IMR-90 (cell line): ENCODE measurements at regions not wholly inside any gene's neighbourhood (a gene's known extent, or its start where the extent isn't known, plus 50 kb on each side); places are given as distances from the start of the nearest gene placed in this dataset.

ENCODE experiments used
- ATAC-seq: fragments of 200-7000 bp; cut with Tn5 transposase; 2 replicates; pipeline ENCODE4 v1.9.1; 2020; ENCODE audit warnings: low read depth, mild to moderate bottlenecking, moderate library complexity
- BruUV-seq: library from RNA; stranded (reverse); fragments of 400-500 nt; replicated peaks from 2 replicates; lab custom pipeline; 2021; lab: Mats Ljungman, UMichigan
- CTCF ChIA-PET: fragments of 300-600 bp; formaldehyde crosslinking; extraction: SDS; loops from one replicate; lab custom pipeline; 2021; ENCODE audit warnings: antibody characterized with exemption; lab: Yijun Ruan, JAX
- POLR2A ChIA-PET: fragments of 300-600 bp; sonication (Branson Sonifier 250); formaldehyde crosslinking; loops from one replicate; lab custom pipeline; 2022; ENCODE audit warnings: antibody characterized with exemption; ENCODE audit not compliant: unreplicated experiment; lab: Charles Lee
- DNase-seq: peaks from one replicate; pipeline ENCODE4 v3.0.0; 2013
- H2AFZ ChIP-seq: replicated peaks from 2 replicates; pipeline ENCODE3; 2013; ENCODE audit warnings: low read length, mild to moderate bottlenecking; ENCODE audit not compliant: poor library complexity
- H2AK5ac ChIP-seq: 2 replicates; pipeline ENCODE4 v1.6.1; 2013; ENCODE audit warnings: low read depth, low read length, inconsistent platforms
- H2AK9ac ChIP-seq: replicated peaks from 2 replicates; pipeline ENCODE3; 2013; ENCODE audit warnings: mild to moderate bottlenecking, low read depth, low read length, moderate library complexity; ENCODE audit not compliant: poor library complexity
- H2BK120ac ChIP-seq: 2 replicates; pipeline ENCODE4 v1.6.1; 2013; ENCODE audit warnings: low read depth, low read length, inconsistent platforms
- H2BK15ac ChIP-seq: 3 replicates; pipeline ENCODE4 v1.6.1; 2013; ENCODE audit warnings: low read depth, low read length, inconsistent platforms
- H2BK20ac ChIP-seq: 2 replicates; pipeline ENCODE4 v1.6.1; 2013; ENCODE audit warnings: low read depth, mild to moderate bottlenecking, inconsistent platforms, low read length, moderate library complexity
- H2BK5ac ChIP-seq: 2 replicates; pipeline ENCODE4 v1.6.1; 2013; ENCODE audit warnings: mild to moderate bottlenecking, low read depth, low read length, inconsistent platforms; ENCODE audit not compliant: poor library complexity, severe bottlenecking
- H3K14ac ChIP-seq: replicated peaks from 2 replicates; pipeline ENCODE4 v1.6.1; 2013; ENCODE audit warnings: low read depth, low read length, inconsistent platforms
- H3K18ac ChIP-seq: 2 replicates; pipeline ENCODE4 v1.6.1; 2013; ENCODE audit warnings: low read depth, low read length, control low read depth
- H3K23ac ChIP-seq: 2 replicates; pipeline ENCODE4 v1.6.1; 2013; ENCODE audit warnings: low read depth, low read length, inconsistent platforms
- H3K27ac ChIP-seq: 2 replicates; pipeline ENCODE4 v1.5.1; 2013; ENCODE audit warnings: mild to moderate bottlenecking, control low read depth, low read length; ENCODE audit not compliant: insufficient read depth
- H3K27me3 ChIP-seq: 2 replicates; pipeline ENCODE4 v1.6.1; 2013; ENCODE audit warnings: low read length; ENCODE audit not compliant: control insufficient read depth, insufficient read depth
- H3K36me3 ChIP-seq: 2 replicates; pipeline ENCODE4 v1.6.1; 2013; ENCODE audit warnings: low read length, mixed read lengths; ENCODE audit not compliant: control insufficient read depth, insufficient read depth
- H3K4ac ChIP-seq: 2 replicates; pipeline ENCODE4 v1.6.1; 2013; ENCODE audit warnings: low read depth, low read length, inconsistent platforms
- H3K4me1 ChIP-seq: 2 replicates; pipeline ENCODE4 v1.6.1; 2013; ENCODE audit warnings: low read length, mixed read lengths; ENCODE audit not compliant: control insufficient read depth, insufficient read depth
- H3K4me2 ChIP-seq: 2 replicates; pipeline ENCODE4 v1.6.1; 2013; ENCODE audit warnings: low read depth, mild to moderate bottlenecking, control low read depth, low read length, moderate library complexity
- H3K4me3 ChIP-seq: 2 replicates; pipeline ENCODE4 v1.5.1; 2013; ENCODE audit warnings: low read depth, mild to moderate bottlenecking, control low read depth, low read length, moderate library complexity; ENCODE audit not compliant: insufficient read depth
- H3K56ac ChIP-seq: 2 replicates; pipeline ENCODE4 v1.6.1; 2013; ENCODE audit warnings: low read length, inconsistent platforms; ENCODE audit not compliant: insufficient read depth; ENCODE audit errors: extremely low read depth
- H3K79me1 ChIP-seq, 2 experiments: 2 replicates each; pipeline ENCODE4 v1.6.1; 2013; ENCODE audit warnings: low read length in 2 of 2, inconsistent platforms in 1 of 2, low read depth in 1 of 2
- H3K9ac ChIP-seq: 2 replicates; pipeline ENCODE4 v1.6.1; 2013; ENCODE audit warnings: low read depth, low read length, control low read depth
- H3K9me1 ChIP-seq: 2 replicates; pipeline ENCODE4 v1.6.1; 2013; ENCODE audit warnings: low read length, inconsistent platforms; ENCODE audit not compliant: insufficient read depth
- H3K9me3 ChIP-seq: 2 replicates; pipeline ENCODE4 v1.6.1; 2013; ENCODE audit warnings: low read length; ENCODE audit not compliant: control insufficient read depth, insufficient read depth
- H4K20me1 ChIP-seq: 2 replicates; pipeline ENCODE4 v1.6.1; 2013; ENCODE audit warnings: low read length, inconsistent platforms; ENCODE audit not compliant: insufficient read depth
- H4K5ac ChIP-seq: 2 replicates; pipeline ENCODE4 v1.6.1; 2013; ENCODE audit warnings: mild to moderate bottlenecking, low read depth, low read length, control low read depth
- H4K8ac ChIP-seq, 2 experiments: 2 replicates each; pipeline ENCODE4 v1.6.1; 2013; ENCODE audit warnings: low read depth in 2 of 2, low read length in 2 of 2, control low read depth in 1 of 2, inconsistent platforms in 1 of 2
- H4K91ac ChIP-seq: 2 replicates; pipeline ENCODE4 v1.6.1; 2013; ENCODE audit warnings: low read depth, low read length, inconsistent platforms; ENCODE audit not compliant: insufficient read depth
- BHLHE40 ChIP-seq: fragments of 150-350 bp; IDR thresholded peaks from 2 replicates; pipeline ENCODE4 v1.6.1; 2016; ENCODE audit warnings: mild to moderate bottlenecking, low read depth, low read length
- CHD1 ChIP-seq: IDR thresholded peaks from 2 replicates; pipeline ENCODE4 v1.6.1; 2012; ENCODE audit warnings: low read depth, low read length, improper control_type of control experiment
- MAZ ChIP-seq: IDR thresholded peaks from 2 replicates; pipeline ENCODE4 v1.6.1; 2012; ENCODE audit warnings: low read depth, mild to moderate bottlenecking, low read length, improper control_type of control experiment, moderate library complexity, borderline replicate concordance
- NFE2L2 ChIP-seq: fragments of 150-350 bp; IDR thresholded peaks from 2 replicates; pipeline ENCODE4 v1.6.1; 2016; ENCODE audit warnings: low read depth, mild to moderate bottlenecking, low read length
- RCOR1 ChIP-seq: IDR thresholded peaks from 2 replicates; pipeline ENCODE4 v1.6.1; 2012; ENCODE audit warnings: mild to moderate bottlenecking, low read length, improper control_type of control experiment; ENCODE audit not compliant: insufficient replicate concordance
- RFX5 ChIP-seq: IDR thresholded peaks from 2 replicates; pipeline ENCODE4 v1.8.0; 2012; ENCODE audit warnings: low read depth, mild to moderate bottlenecking, low read length, moderate library complexity
- WGBS, 2 experiments: methylation state at CpG; one replicate each; pipeline versions ENCODE4 v1.1.5 to v1.1.7; 2013; ENCODE audit warnings: missing lambda C conversion rate in 2 of 2; ENCODE audit not compliant: insufficient read length in 1 of 2; ENCODE audit errors: extremely low coverage in 2 of 2; 5-methylcytosine and 5-hydroxymethylcytosine counted together
- dilution Hi-C: fragments of 300-500 bp; cut with HindIII; formaldehyde crosslinking; loops from one replicate; pipeline ENCODE4 v1.14.3; 2018; ENCODE audit warnings: low sequenced_read_pairs; ENCODE audit not compliant: unreplicated experiment
- in situ Hi-C: fragments of 300-500 bp; cut with MboI; formaldehyde crosslinking; loops from 3 replicates; pipeline ENCODE4 v1.14.3; 2019; ENCODE audit warnings: low sequenced_read_pairs, inconsistent platforms, mixed read lengths
- intact Hi-C: fragments of 100-400 bp; cut with micrococcal nuclease; formaldehyde crosslinking; loops from 2 replicates; pipeline ENCODE4 v1.10.0; 2022
- TF ChIP-seq, protein P1 (sequence below): fragments of 150-350 bp; IDR thresholded peaks from 2 replicates; pipeline ENCODE4 v1.6.1; 2016; ENCODE audit warnings: low read depth, mild to moderate bottlenecking, low read length, moderate library complexity, borderline replicate concordance
- TF ChIP-seq, protein P2 (sequence below): fragments of 150-350 bp; IDR thresholded peaks from 2 replicates; pipeline ENCODE4 v1.6.1; 2017; ENCODE audit warnings: mild to moderate bottlenecking, antibody characterized with exemption, low read length, low read depth
- TF ChIP-seq, protein P3 (sequence below): conservative IDR thresholded peaks from 2 replicates; pipeline ENCODE4 v1.5.1; 2012; ENCODE audit warnings: mild to moderate bottlenecking, low read depth, low read length, improper control_type of control experiment

DNA sequence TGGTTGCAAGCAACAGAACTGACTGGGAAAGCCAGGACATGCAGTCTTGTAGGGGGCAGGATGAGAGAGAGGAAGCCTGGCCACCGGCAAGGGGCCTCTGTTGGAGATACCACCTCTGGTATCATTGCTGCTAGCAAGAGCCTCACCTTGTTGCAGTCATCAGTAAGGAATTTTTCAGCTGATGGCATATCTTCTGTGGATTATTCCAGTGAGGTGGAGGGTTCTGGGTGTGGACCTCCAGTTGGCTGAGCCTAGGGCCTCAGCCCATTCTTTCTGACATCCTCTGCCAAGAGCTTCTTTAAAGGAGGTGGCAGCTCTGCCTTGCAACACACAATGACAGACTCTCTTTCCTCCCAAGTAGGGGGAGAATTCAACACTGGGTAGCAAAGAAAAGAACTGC, 128.9 kb downstream of the AQP9 start:
- Histone ChIP-seq H2AK5ac (no peak overlapping the region), H2BK5ac (no peak overlapping the region), H3K9ac (no peak overlapping the region), H2AK9ac (no peak overlapping the region), H3K4ac (no peak overlapping the region), H3K27ac (no peak overlapping the region), H4K91ac (no peak overlapping the region), H4K8ac (no peak overlapping the region), H3K27me3 (0 out of 2 replicates have a peak, but pooled peaks cover 2% of the 10 kb centered on the region), H3K23ac (no peak overlapping the region), H3K9me3 (peaks cover 7% of the 10 kb centered on the region), H2BK120ac (no peak overlapping the region), H3K56ac (no peak overlapping the region), H2BK15ac (no peak overlapping the region), H3K9me1 (0 out of 2 replicates have a peak, but pooled peaks cover 3% of the 10 kb centered on the region), H3K36me3 (no peaks in the 10 kb centered on the region), H3K4me2 (no peak overlapping the region), H2AFZ (no peak overlapping the region), H3K4me1 (no peaks in the 10 kb centered on the region), H3K4me3 (no peak overlapping the region), H4K20me1 (no peaks in the 10 kb centered on the region), H4K5ac (no peak overlapping the region), H3K79me1 (no peaks in the 10 kb centered on the region), H3K18ac (no peak overlapping the region), H3K14ac (no peak overlapping the region), H2BK20ac (no peak overlapping the region)
- no CpG with 5 or more reads among the region's 1 CpG for whole genome bisulfite sequencing, 2 experiments
- in situ Hi-C loops: no loop called here
- BruUV-seq: no TSS peak
- TF ChIP-seq, protein P1, sequence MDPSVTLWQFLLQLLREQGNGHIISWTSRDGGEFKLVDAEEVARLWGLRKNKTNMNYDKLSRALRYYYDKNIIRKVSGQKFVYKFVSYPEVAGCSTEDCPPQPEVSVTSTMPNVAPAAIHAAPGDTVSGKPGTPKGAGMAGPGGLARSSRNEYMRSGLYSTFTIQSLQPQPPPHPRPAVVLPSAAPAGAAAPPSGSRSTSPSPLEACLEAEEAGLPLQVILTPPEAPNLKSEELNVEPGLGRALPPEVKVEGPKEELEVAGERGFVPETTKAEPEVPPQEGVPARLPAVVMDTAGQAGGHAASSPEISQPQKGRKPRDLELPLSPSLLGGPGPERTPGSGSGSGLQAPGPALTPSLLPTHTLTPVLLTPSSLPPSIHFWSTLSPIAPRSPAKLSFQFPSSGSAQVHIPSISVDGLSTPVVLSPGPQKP: no peak
- TF ChIP-seq CHD1 (no peak), RCOR1 (no peak), BHLHE40 (no peak), MAZ (no peak), RFX5 (no peak), NFE2L2 (no peak)
- TF ChIP-seq, protein P2, sequence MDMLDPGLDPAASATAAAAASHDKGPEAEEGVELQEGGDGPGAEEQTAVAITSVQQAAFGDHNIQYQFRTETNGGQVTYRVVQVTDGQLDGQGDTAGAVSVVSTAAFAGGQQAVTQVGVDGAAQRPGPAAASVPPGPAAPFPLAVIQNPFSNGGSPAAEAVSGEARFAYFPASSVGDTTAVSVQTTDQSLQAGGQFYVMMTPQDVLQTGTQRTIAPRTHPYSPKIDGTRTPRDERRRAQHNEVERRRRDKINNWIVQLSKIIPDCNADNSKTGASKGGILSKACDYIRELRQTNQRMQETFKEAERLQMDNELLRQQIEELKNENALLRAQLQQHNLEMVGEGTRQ: no peak
- TF ChIP-seq, protein P3, sequence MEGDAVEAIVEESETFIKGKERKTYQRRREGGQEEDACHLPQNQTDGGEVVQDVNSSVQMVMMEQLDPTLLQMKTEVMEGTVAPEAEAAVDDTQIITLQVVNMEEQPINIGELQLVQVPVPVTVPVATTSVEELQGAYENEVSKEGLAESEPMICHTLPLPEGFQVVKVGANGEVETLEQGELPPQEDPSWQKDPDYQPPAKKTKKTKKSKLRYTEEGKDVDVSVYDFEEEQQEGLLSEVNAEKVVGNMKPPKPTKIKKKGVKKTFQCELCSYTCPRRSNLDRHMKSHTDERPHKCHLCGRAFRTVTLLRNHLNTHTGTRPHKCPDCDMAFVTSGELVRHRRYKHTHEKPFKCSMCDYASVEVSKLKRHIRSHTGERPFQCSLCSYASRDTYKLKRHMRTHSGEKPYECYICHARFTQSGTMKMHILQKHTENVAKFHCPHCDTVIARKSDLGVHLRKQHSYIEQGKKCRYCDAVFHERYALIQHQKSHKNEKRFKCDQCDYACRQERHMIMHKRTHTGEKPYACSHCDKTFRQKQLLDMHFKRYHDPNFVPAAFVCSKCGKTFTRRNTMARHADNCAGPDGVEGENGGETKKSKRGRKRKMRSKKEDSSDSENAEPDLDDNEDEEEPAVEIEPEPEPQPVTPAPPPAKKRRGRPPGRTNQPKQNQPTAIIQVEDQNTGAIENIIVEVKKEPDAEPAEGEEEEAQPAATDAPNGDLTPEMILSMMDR: no peak
- ChIA-PET CTCF (no interaction called here), POLR2A (no interaction called here)
- dilution Hi-C loops: no loop called here
- no peak for DNase-seq
- intact Hi-C loops: no loop called here
- ATAC-seq: no peak
